ENCODE measurements at regions not wholly inside any gene's neighbourhood (a gene's known extent, or its start where the extent isn't known, plus 50 kb on each side); places are given as distances from the start of the nearest gene placed in this dataset.

GRCh38 chr1:29789221-29789909 is 553.0 kb downstream of the PTPRU start:
- no peak for TF ChIP-seq CTCF (IDR thresholded peaks at IDR 0.05; ENCODE audit: insufficient read depth, low read depth, low read length)
- DNase-seq (ENCODE audit: low read depth), result no peak
- no peaks in the 10 kb centered on the region; the same call in 1 of the 2 replicates for H3K36me3 ChIP-seq (ENCODE audit: control insufficient read depth, insufficient read depth, low read length)
- ChIA-PET CTCF (interaction anchor here (1.8 kb wide), 1 partner anchor 918 kb away, joined by 3 read pairs; no protein-coding TSS in a partner anchor), POLR2A (no interaction called here)
- H3K4me3 ChIP-seq (ENCODE audit: low read depth, low read length), result no peak overlapping the region
- H3K27me3 ChIP-seq (ENCODE audit: control insufficient read depth, insufficient read depth, low read length), result no peaks in the 10 kb centered on the region; the same call in 1 of the 2 replicates

- H3K36me3 ChIP-seq (ENCODE audit: control insufficient read depth, insufficient read depth, low read length), result no peaks in the 10 kb centered on the region
- ChIA-PET CTCF (interaction anchor here (1.8 kb wide), 1 partner anchor 921 kb away, joined by 3 read pairs; no protein-coding TSS in a partner anchor), POLR2A (no interaction called here)
- no peak for DNase-seq (ENCODE audit: low read depth)
- no peak overlapping the region for H3K4me3 ChIP-seq (ENCODE audit: low read depth, low read length)
- H3K27me3 ChIP-seq (ENCODE audit: control insufficient read depth, insufficient read depth, low read length), result no peaks in the 10 kb centered on the region; the same call in 1 of the 2 replicates
- TF ChIP-seq CTCF (IDR thresholded peaks at IDR 0.05; ENCODE audit: insufficient read depth, low read depth, low read length), result no peak
Measured at GRCh38 chr1:29786791-29787732, 550.7 kb downstream of the PTPRU start.

GRCh38 chr1:29786195-29786594 is 549.9 kb downstream of the PTPRU start:
- no peak for DNase-seq (ENCODE audit: low read depth)
- H3K4me3 ChIP-seq (ENCODE audit: low read depth, low read length), result no peak overlapping the region
- POLR2A ChIA-PET, result no interaction called here
- CTCF ChIA-PET, result interaction anchor here (1.6 kb wide), 1 partner anchor 82 kb away, joined by 3 read pairs; no protein-coding TSS in a partner anchor
- no peak for TF ChIP-seq CTCF (IDR thresholded peaks at IDR 0.05; ENCODE audit: insufficient read depth, low read depth, low read length)
- no peaks in the 10 kb centered on the region for H3K36me3 ChIP-seq (ENCODE audit: control insufficient read depth, insufficient read depth, low read length)
- H3K27me3 ChIP-seq (ENCODE audit: control insufficient read depth, insufficient read depth, low read length), result no peaks in the 10 kb centered on the region; the same call in 1 of the 2 replicates

- Histone ChIP-seq H3K4me3 (ENCODE audit: low read depth, low read length) (no peak overlapping the region), H3K36me3 (ENCODE audit: control insufficient read depth, insufficient read depth, low read length) (no peaks in the 10 kb centered on the region), H3K27me3 (ENCODE audit: control insufficient read depth, insufficient read depth, low read length) (no peaks in the 10 kb centered on the region; the same call in 1 of the 2 replicates)
- DNase-seq (ENCODE audit: low read depth), result no peak
- POLR2A ChIA-PET, result no interaction called here
- CTCF ChIA-PET, result interaction anchor here (1.6 kb wide), 1 partner anchor 82 kb away, joined by 3 read pairs; no protein-coding TSS in a partner anchor
- no peak for TF ChIP-seq CTCF (IDR thresholded peaks at IDR 0.05; ENCODE audit: insufficient read depth, low read depth, low read length)
Measured at GRCh38 chr1:29785554-29785953, 549.2 kb downstream of the PTPRU start.

- no peaks in the 10 kb centered on the region for H3K36me3 ChIP-seq (ENCODE audit: control insufficient read depth, insufficient read depth, low read length)
- POLR2A ChIA-PET, result no interaction called here
- no peaks in the 10 kb centered on the region; the same call in 1 of the 2 replicates for H3K27me3 ChIP-seq (ENCODE audit: control insufficient read depth, insufficient read depth, low read length)
- no peak for TF ChIP-seq CTCF (IDR thresholded peaks at IDR 0.05; ENCODE audit: insufficient read depth, low read depth, low read length)
- DNase-seq (ENCODE audit: low read depth), result no peak
- CTCF ChIA-PET, result interaction anchor here (1.6 kb wide), 1 partner anchor 81 kb away, joined by 3 read pairs; no protein-coding TSS in a partner anchor
- no peak overlapping the region for H3K4me3 ChIP-seq (ENCODE audit: low read depth, low read length)
Measured at GRCh38 chr1:29785137-29785527, 548.8 kb downstream of the PTPRU start.

All from BJ (cell line).